Right ventricle myocardium superior (tissue), 1 donor: ENCODE measurements at regions not wholly inside any gene's neighbourhood (a gene's known extent, or its start where the extent isn't known, plus 50 kb on each side); places are given as distances from the start of the nearest gene placed in this dataset.

ENCODE experiments used
- ATAC-seq: fragments of 200-7000 bp; cut with Tn5 transposase; one replicate; pipeline ENCODE4 v1.9.1; 2020; ENCODE audit warnings: mild to moderate bottlenecking; ENCODE audit not compliant: poor library complexity
- DNase-seq: peaks from one replicate; pipeline ENCODE4 v3.0.0-alpha.2; 2020
- intact Hi-C: fragments of 100-400 bp; cut with DNase I; formaldehyde crosslinking; loops from one replicate; pipeline ENCODE4 v1.11.2; 2022
- donor health status: DM: no; HTN: yes; CAD: no; lungs with severe emphysema.

GRCh38 chr16:16830401-16830800 lies 451.5 kb downstream of the NPIPA7 start:
- intact Hi-C loops: no loop called here
- DNase-seq: no peak
- ATAC-seq: no peak

GRCh38 chr16:16830973-16831372 lies 452.0 kb downstream of the NPIPA7 start:
- intact Hi-C loops: no loop called here
- DNase-seq: no peak
- no peak for ATAC-seq

GRCh38 chr16:16833165-16833564 lies 454.2 kb downstream of the NPIPA7 start:
- no peak for ATAC-seq
- DNase-seq: no peak
- intact Hi-C loops: no loop called here

GRCh38 chr16:16850274-16850673 lies 471.3 kb downstream of the NPIPA7 start:
- intact Hi-C loops: no loop called here
- ATAC-seq (no peak), DNase-seq (no peak)

GRCh38 chr16:16857012-16857411 lies 478.1 kb downstream of the NPIPA7 start:
- DNase-seq (no peak), ATAC-seq (no peak)
- intact Hi-C loops: no loop called here

DNA sequence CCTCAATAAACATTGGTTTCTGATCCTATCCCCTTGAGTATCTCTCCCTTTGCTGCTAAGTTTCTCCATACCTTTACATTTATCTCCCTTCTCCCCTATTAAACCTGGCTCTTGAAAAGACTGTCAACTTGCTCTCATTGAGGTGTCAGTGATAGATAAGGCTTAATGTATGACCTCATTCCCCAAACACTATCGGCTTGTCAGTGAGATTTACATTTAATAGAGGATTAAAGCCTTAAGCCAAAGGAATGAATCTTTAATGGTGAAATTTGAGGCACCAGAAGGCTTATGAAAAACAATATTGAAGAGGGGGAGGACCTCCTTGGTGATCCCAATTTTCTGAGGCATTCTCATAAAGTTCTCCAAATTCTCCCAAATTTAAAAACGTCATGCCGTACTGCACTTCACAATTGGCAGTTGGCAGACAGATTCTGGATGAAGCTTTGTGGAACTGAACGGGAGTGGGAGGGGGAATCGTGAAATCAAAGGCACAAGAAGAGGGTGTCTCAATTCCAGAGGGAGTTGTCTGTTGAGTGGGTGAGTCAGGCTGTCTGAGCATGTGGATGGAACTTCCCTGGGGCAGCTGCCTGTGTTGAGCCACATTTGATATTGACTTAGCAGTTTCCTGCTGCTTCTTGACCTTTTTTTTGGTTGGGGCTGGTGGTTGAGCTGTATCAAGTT lies 478.8 kb downstream of the NPIPA7 start:
- intact Hi-C loops: no loop called here
- ATAC-seq (no peak), DNase-seq (no peak)

DNA sequence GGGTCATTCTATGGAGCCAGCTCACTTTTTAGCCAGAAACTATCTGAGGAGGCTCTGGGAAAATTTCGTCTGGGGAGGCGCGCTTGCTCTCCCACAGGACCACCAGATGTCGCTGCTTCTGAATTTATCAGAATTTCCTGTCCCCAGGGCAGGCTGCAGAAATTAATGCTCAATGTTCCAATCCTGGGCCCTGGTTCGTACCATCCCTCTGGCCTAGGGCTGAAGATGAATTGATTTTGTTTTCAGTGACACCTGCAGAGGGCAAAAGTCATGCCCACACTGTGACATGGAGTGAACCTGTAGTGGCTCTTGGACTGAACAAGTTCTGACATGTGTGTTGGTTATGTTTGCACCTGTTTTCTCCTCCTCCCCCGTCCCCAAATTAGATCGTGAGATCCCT lies 482.6 kb downstream of the NPIPA7 start:
- intact Hi-C loops: no loop called here
- ATAC-seq (peak; percentile 16), DNase-seq (no peak)

GRCh38 chr16:16863672-16864071 lies 484.7 kb downstream of the NPIPA7 start:
- intact Hi-C loops: no loop called here
- ATAC-seq (peak; percentile 74), DNase-seq (no peak)

GRCh38 chr16:16864536-16864935 lies 485.6 kb downstream of the NPIPA7 start:
- DNase-seq: no peak
- peak; percentile 63 for ATAC-seq
- intact Hi-C loops: no loop called here

DNA sequence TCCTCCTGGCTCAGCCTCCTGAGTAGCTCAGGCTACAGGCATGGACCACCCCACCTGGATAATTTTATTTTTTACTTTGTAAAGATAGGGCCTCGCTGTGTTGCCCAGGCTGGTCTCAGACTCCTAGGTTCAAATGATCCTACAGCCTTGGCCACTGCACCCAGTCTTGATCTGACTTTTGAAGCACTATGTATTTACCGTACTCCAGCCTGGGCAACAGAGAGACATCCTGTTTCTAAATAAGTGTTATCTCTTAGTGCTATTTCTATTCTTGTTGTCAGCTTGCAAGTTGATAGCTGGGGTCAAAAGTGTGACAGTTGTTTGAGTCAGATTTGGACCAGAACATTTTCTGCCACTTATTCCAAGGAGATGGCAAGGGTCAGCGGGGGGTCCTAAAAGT lies 486.4 kb downstream of the NPIPA7 start:
- intact Hi-C loops: no loop called here
- no peak for DNase-seq
- ATAC-seq: peak; percentile 85

DNA sequence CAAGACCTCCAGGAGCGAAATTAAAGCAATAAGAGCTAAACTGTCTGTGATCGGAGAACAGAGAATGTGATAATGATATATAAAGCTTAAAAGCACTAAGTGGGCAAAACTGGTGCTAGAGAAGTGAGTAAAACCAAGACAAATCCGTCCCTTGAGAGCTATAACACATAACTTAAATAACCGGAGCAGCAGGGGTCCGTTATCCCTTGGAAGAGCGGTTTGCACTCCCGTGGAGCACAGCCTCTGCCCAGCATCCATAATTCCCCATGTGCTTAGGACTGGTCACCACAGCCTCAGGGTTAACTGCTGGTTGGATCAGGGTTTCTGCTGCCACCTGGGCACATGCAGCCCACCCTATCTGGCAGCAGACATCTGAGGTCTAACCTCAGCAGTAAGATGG lies 489.0 kb downstream of the NPIPA7 start:
- intact Hi-C loops: no loop called here
- ATAC-seq: no peak

GRCh38 chr16:16868727-16869126 lies 489.8 kb downstream of the NPIPA7 start:
- DNase-seq (no peak), ATAC-seq (no peak)
- intact Hi-C loops: no loop called here

More for the DNA sequence above, 489.0 kb downstream of the NPIPA7 start:
- no peak for DNase-seq

DNA sequence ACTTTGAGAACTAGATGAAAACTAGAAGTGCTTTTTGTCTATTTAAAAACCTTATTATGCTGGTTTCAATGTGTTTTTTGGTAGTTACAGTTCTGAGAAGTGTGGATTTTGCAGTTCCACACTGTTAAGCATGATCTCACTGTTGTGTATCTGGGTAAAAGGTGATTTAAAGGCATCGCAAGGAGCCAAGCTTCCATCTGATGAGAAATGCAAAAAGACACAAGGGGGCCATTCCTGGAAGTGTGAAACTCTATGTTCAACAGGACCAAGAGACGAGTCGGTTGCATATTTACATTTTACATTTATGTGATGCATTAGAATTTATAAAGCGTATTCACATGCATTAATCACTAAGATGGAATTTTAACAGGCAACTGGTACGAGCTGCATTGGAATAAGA lies 490.8 kb downstream of the NPIPA7 start:
- no peak for DNase-seq
- ATAC-seq: no peak
- intact Hi-C loops: no loop called here

DNA sequence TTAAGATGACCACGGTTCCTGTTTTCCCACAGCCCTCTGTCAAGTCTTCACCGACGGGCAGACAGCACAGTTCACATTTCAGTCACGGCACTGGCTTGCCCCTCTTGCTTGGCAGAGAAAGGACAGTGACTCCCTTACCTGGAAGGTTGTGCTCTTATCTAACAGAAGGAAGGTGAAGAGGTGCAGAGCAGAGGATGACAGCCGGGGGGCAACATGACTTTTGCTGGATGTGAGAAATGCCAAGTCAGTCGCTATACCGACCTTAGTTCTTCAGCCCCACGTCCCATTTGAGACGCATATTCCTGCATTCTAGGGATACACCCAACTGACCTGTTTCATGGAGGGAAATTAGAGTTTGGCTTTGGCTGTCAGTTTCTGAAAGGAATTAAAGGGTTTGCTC lies 492.3 kb downstream of the NPIPA7 start:
- intact Hi-C loops: no loop called here
- ATAC-seq (no peak), DNase-seq (no peak)

DNA sequence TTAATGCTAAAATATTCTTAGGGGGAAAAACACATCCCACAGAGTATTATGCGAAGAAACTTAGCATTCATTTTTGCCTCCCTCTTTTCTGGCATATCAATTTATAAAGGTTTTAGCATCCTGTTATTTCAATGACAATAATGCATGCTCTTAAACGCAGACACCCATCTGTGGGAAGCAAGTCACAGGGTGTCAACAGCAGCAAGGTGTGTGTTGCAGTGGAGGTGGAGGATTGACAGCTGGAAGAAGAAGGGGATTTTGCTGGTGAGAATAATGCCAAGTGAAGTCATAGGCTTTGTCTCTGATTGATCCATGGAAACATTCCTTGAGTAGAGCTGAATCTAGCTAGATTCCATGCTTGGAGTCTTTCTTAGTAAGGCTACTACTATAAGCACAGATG lies 498.1 kb downstream of the NPIPA7 start:
- intact Hi-C loops: no loop called here
- DNase-seq (no peak), ATAC-seq (no peak)

DNA sequence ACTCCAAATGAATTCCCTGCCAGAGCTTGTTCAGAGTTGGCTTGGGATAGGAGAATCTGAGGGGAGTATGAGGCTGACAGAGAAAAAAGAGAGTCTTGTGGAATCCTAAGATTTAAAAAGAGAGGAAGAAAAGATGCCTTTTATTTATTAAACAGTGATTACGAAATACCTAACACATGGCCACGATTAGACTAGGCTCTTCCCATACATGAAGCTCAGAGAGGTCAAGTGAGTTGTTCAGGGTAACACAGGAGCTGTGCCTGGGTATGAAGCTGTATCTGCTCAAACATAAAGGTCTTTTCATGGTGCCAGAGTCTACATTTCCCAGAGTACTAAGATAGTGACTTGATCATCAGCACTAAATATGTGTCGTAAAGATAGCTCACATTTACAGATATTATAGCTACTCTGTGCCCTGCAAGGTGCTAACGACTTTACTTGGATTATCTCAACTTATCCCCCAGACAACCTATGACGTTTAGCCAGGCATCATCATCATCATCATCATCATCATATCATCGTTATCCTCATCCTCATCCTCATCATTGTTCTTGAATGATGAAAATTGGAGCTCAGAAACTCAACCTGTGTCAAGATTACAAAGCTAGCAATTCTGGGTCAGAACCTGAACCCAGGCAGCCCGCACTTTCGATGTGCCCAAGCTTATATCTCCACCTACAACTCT lies 500.8 kb downstream of the NPIPA7 start:
- intact Hi-C loops: no loop called here

DNA sequence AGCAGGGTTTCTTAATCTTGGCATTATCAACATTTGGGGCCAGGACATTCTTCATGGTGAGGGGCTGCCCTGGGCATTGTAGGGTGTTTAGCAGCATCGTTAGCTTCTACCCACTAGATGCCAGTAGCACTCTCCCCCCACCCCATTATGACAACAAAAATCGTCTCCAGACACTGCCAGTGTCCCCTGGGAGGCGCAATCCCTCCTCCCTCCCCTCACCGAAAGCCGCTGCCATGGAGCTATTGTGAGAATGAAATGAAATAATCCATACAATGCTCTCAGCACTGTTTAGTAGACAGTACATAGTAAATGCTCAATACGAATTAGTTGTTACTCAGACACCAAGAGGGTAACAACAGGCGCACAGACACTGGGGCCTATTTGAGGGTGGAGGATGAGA lies 502.9 kb downstream of the NPIPA7 start:
- DNase-seq (no peak), ATAC-seq (no peak)
- intact Hi-C loops: no loop called here

More for the DNA sequence above, 500.8 kb downstream of the NPIPA7 start:
- DNase-seq (no peak), ATAC-seq (no peak)

- ATAC-seq (no peak), DNase-seq (no peak)
- intact Hi-C loops: no loop called here
These were observed 503.8 kb downstream of the NPIPA7 start for GRCh38 chr16:16882766-16883165.

- DNase-seq (no peak), ATAC-seq (no peak)
- intact Hi-C loops: no loop called here
These were observed 505.5 kb downstream of the NPIPA7 start for GRCh38 chr16:16884451-16884850.

DNA sequence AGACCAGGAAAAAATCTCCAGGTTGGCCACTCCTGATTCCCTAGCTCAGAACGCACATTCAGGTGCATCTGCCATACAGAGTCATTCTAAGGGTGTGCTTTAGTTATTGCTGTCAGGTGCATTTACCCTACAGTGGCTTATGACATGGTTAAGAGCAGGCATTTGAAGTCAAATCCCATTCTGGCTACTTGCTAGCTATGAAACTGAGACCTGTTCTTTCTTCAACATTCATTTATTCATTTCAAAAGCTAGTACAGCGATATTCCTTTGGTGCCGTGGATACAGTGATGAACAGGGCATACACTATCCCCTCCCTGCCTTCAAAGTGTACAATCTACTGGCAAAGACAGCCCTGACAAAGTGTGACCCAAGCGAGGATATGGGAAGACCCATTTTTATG lies 508.3 kb downstream of the NPIPA7 start:
- DNase-seq (no peak), ATAC-seq (no peak)
- intact Hi-C loops: no loop called here

- intact Hi-C loops: no loop called here
- ATAC-seq (no peak), DNase-seq (no peak)
These were observed 512.0 kb downstream of the NPIPA7 start for GRCh38 chr16:16890964-16891363.
